ENCODE measurements at regions not wholly inside any gene's neighbourhood (a gene's known extent, or its start where the extent isn't known, plus 50 kb on each side); places are given as distances from the start of the nearest gene placed in this dataset.

GRCh38 chr6:155786528-155786927 lies 330.9 kb upstream of the NOX3 start:
- no peak for TF ChIP-seq EP300 (IDR thresholded peaks at IDR 0.05; ENCODE audit: low read depth)
- TF ChIP-seq CTCF (IDR thresholded peaks at IDR 0.05): no peak
